ENCODE measurements at regions not wholly inside any gene's neighbourhood (a gene's known extent, or its start where the extent isn't known, plus 50 kb on each side); places are given as distances from the start of the nearest gene placed in this dataset.

- DNase-seq, result no peak
Observed at GRCh38 chr11:29959488-29959887, 57.3 kb downstream of the KCNA4 start.

GRCh38 chr11:29957431-29957830 lies 59.4 kb downstream of the KCNA4 start:
- no peak for DNase-seq

GRCh38 chr11:29956076-29956556 lies 60.7 kb downstream of the KCNA4 start:
- DNase-seq, result peak; percentile 13

GRCh38 chr11:29943347-29943746 lies 73.5 kb downstream of the KCNA4 start:
- DNase-seq, result no peak

- DNase-seq, result no peak
Observed at GRCh38 chr11:29937526-29937925, 79.3 kb downstream of the KCNA4 start.

- no peak for DNase-seq
Observed at GRCh38 chr11:29934115-29934638, 82.7 kb downstream of the KCNA4 start.

- DNase-seq, result no peak
Observed at GRCh38 chr11:29916040-29916439, 100.8 kb downstream of the KCNA4 start.

GRCh38 chr11:29914203-29914930 lies 102.5 kb downstream of the KCNA4 start:
- DNase-seq, result no peak

GRCh38 chr11:29913352-29913751 lies 103.5 kb downstream of the KCNA4 start:
- no peak for DNase-seq

- DNase-seq, result no peak
Observed at GRCh38 chr11:29900382-29900781, 116.4 kb downstream of the KCNA4 start.

GRCh38 chr11:29879560-29879959 lies 137.3 kb downstream of the KCNA4 start:
- no peak for DNase-seq

- DNase-seq, result no peak
Observed at GRCh38 chr11:29876192-29876591, 140.6 kb downstream of the KCNA4 start.

- DNase-seq, result no peak
Observed at GRCh38 chr11:29847219-29847618, 169.6 kb downstream of the KCNA4 start.

GRCh38 chr11:29844701-29845379 lies 172.0 kb downstream of the KCNA4 start:
- DNase-seq, result no peak

GRCh38 chr11:29844031-29844430 lies 172.8 kb downstream of the KCNA4 start:
- no peak for DNase-seq

GRCh38 chr11:29842061-29842460 lies 174.8 kb downstream of the KCNA4 start:
- DNase-seq, result no peak

- DNase-seq, result no peak
Observed at GRCh38 chr11:29826878-29827277, 190.0 kb downstream of the KCNA4 start.

GRCh38 chr11:29816359-29816758 lies 200.5 kb downstream of the KCNA4 start:
- no peak for DNase-seq

GRCh38 chr11:29809121-29809520 lies 207.7 kb downstream of the KCNA4 start:
- DNase-seq, result no peak

GRCh38 chr11:29802522-29802921 lies 214.3 kb downstream of the KCNA4 start:
- no peak for DNase-seq

GRCh38 chr11:29801561-29801960 lies 215.3 kb downstream of the KCNA4 start:
- peak; percentile 11 for DNase-seq

GRCh38 chr11:29786092-29786491 lies 230.7 kb downstream of the KCNA4 start:
- no peak for DNase-seq

GRCh38 chr11:29783506-29783905 lies 233.3 kb downstream of the KCNA4 start:
- DNase-seq, result no peak

GRCh38 chr11:29782447-29782846 lies 234.4 kb downstream of the KCNA4 start:
- no peak for DNase-seq

Measured in tongue (tissue), 1 donor.